Activated naive CD8-positive, alpha-beta T cell treated with anti-CD3 and anti-CD28 coated beads for 36 hours (primary cell): ENCODE measurements at regions not wholly inside any gene's neighbourhood (a gene's known extent, or its start where the extent isn't known, plus 50 kb on each side); places are given as distances from the start of the nearest gene placed in this dataset.

Experiments
- DNase-seq: peaks from one replicate; pipeline ENCODE4 v3.0.0; 2021
- H3K27ac Mint-ChIP-seq: one replicate; pipeline ENCODE4 v1.8.0; 2022; ENCODE audit warnings: mild to moderate bottlenecking, moderate library complexity, mixed read lengths
- H3K27me3 Mint-ChIP-seq: one replicate; pipeline ENCODE4 v1.8.0; 2022; ENCODE audit warnings: mild to moderate bottlenecking, mixed read lengths
- H3K36me3 Mint-ChIP-seq: one replicate; pipeline ENCODE4 v1.8.0; 2021; ENCODE audit warnings: mild to moderate bottlenecking, mixed read lengths
- H3K4me1 Mint-ChIP-seq: one replicate; pipeline ENCODE4 v1.8.0; 2021; ENCODE audit warnings: mixed read lengths
- H3K4me3 Mint-ChIP-seq: one replicate; pipeline ENCODE4 v1.8.0; 2022; ENCODE audit warnings: mild to moderate bottlenecking, moderate library complexity, mixed read lengths
- H3K9me3 Mint-ChIP-seq: one replicate; pipeline ENCODE4 v1.8.0; 2022; ENCODE audit warnings: mixed read lengths

GRCh38 chr13:39144391-39144790 is 106.1 kb downstream of the NHLRC3 start:
- no peak overlapping the region for H3K4me3 Mint-ChIP-seq
- DNase-seq: no peak
- no peaks in the 10 kb centered on the region for H3K9me3 Mint-ChIP-seq
- H3K36me3 Mint-ChIP-seq: no peaks in the 10 kb centered on the region
- H3K4me1 Mint-ChIP-seq: peaks cover 13% of the 10 kb centered on the region
- H3K27me3 Mint-ChIP-seq: peaks cover 58% of the 10 kb centered on the region
- no peak overlapping the region for H3K27ac Mint-ChIP-seq

- Mint-ChIP-seq H3K4me3 (no peak overlapping the region), H3K36me3 (no peaks in the 10 kb centered on the region), H3K27ac (no peak overlapping the region), H3K27me3 (peaks cover 60% of the 10 kb centered on the region), H3K4me1 (peaks cover 13% of the 10 kb centered on the region), H3K9me3 (no peaks in the 10 kb centered on the region)
- no peak for DNase-seq
Observed at GRCh38 chr13:39144941-39145533, 106.8 kb downstream of the NHLRC3 start.

DNA sequence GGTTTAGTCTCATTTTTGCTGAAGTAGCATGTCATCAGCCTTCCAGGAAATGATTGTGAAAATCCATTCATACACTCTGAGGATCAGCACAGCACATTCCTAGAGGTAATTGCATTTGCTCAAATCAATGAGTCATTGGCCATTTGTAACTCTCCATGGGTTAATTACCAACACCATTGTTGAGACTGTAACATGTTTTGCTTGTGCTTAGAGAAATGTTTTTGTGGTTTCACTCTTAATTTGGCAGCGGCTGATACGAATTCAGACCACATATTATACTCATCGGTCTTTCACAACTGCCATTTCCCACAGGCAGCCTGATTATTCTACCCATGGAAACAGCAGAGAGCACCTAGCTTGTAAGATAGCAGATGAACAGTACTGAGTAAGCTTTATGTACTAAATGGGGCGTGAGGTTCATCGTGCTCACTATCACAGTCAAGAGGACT is 110.3 kb downstream of the NHLRC3 start:
- Mint-ChIP-seq H3K4me3 (no peak overlapping the region), H3K27me3 (peaks cover 56% of the 10 kb centered on the region), H3K4me1 (peaks cover 13% of the 10 kb centered on the region), H3K36me3 (no peaks in the 10 kb centered on the region), H3K27ac (peak overlapping the region; percentile 31), H3K9me3 (no peaks in the 10 kb centered on the region)
- DNase-seq: no peak

DNA sequence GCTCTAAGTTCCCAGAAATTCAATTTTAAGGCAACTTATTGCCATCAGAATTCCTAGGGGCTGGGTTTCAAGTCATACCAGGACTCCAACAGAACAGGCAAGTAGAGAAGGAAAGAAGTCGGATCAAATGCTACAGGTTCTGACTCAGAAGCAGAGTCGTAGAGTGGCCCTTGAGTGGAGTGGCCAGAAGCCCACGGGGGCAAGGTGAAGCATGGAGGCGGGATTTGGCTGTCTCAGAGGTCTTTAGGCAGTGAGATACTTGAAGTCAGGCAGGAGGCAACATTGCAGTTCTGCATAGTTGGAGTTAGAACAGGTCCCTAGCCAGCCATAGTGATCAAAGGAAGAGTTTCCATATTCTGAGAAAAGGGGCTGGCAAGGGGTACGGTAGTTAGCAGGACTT is 111.6 kb downstream of the NHLRC3 start:
- Mint-ChIP-seq H3K36me3 (no peaks in the 10 kb centered on the region), H3K4me3 (no peak overlapping the region), H3K27ac (no peak overlapping the region), H3K4me1 (peaks cover 11% of the 10 kb centered on the region), H3K27me3 (peaks cover 49% of the 10 kb centered on the region), H3K9me3 (no peaks in the 10 kb centered on the region)
- no peak for DNase-seq

GRCh38 chr13:39154041-39154440 is 115.8 kb downstream of the NHLRC3 start:
- Mint-ChIP-seq H3K4me1 (no peaks in the 10 kb centered on the region), H3K36me3 (no peaks in the 10 kb centered on the region), H3K9me3 (no peaks in the 10 kb centered on the region), H3K27me3 (peaks cover 58% of the 10 kb centered on the region), H3K27ac (no peak overlapping the region), H3K4me3 (no peak overlapping the region)
- DNase-seq: no peak

- H3K4me3 Mint-ChIP-seq: no peak overlapping the region
Observed at GRCh38 chr13:39159393-39159792, 121.1 kb downstream of the NHLRC3 start.

GRCh38 chr13:39159846-39160370 is 121.7 kb downstream of the NHLRC3 start:
- Mint-ChIP-seq H3K36me3 (no peaks in the 10 kb centered on the region), H3K4me1 (peaks cover 7% of the 10 kb centered on the region), H3K27me3 (peaks cover 45% of the 10 kb centered on the region), H3K9me3 (no peaks in the 10 kb centered on the region), H3K4me3 (no peak overlapping the region), H3K27ac (no peak overlapping the region)
- no peak for DNase-seq

More at GRCh38 chr13:39159393-39159792, 121.1 kb downstream of the NHLRC3 start:
- Mint-ChIP-seq H3K27ac (no peak overlapping the region), H3K4me1 (peaks cover 7% of the 10 kb centered on the region), H3K36me3 (no peaks in the 10 kb centered on the region), H3K9me3 (no peaks in the 10 kb centered on the region), H3K27me3 (peaks cover 45% of the 10 kb centered on the region)
- no peak for DNase-seq

DNA sequence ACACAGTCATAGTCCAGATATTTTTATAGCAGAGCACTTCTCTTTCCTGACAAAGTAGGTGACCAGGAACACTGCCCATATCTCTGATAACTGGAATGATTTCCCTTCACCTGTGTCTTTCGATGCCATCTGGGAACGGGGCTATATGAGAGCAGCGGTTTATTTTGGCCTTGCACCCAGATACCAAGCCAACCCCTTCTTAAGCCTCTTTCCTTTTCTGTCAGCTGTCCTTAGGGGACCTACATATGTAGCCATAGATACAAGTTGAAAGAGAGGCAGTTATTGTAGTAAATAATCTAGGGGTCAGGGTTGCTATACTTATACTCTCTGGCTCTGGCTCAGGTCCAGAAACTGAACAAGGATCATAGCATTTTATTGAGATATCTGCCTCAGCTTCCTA is 128.8 kb downstream of the NHLRC3 start:
- Mint-ChIP-seq H3K27me3 (peaks cover 15% of the 10 kb centered on the region), H3K4me1 (no peaks in the 10 kb centered on the region), H3K36me3 (no peaks in the 10 kb centered on the region), H3K27ac (no peak overlapping the region), H3K9me3 (no peaks in the 10 kb centered on the region), H3K4me3 (no peak overlapping the region)
- DNase-seq: no peak

DNA sequence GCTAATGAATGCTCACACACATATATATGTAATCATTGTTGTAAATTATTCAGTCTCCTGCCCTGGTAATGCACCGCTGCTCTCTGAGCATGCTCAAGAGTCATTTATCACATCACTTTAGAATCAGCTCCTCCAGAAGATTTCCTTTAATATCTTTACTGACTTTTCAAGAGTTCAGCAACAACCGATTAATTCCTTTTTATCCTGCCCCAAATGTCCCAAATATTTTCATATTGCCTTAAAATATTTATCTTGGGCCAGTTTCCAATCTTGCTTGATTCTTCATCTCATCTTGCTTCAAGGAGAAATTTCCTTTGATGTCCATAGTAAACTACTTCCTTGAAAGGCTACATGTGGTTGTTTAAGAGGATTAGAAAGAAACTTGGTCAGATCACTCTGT is 132.5 kb downstream of the NHLRC3 start:
- no peaks in the 10 kb centered on the region for H3K4me1 Mint-ChIP-seq
- DNase-seq: no peak
- no peaks in the 10 kb centered on the region for H3K36me3 Mint-ChIP-seq
- H3K27me3 Mint-ChIP-seq: peaks cover 12% of the 10 kb centered on the region
- H3K9me3 Mint-ChIP-seq: no peaks in the 10 kb centered on the region
- no peak overlapping the region for H3K4me3 Mint-ChIP-seq
- H3K27ac Mint-ChIP-seq: no peak overlapping the region

DNA sequence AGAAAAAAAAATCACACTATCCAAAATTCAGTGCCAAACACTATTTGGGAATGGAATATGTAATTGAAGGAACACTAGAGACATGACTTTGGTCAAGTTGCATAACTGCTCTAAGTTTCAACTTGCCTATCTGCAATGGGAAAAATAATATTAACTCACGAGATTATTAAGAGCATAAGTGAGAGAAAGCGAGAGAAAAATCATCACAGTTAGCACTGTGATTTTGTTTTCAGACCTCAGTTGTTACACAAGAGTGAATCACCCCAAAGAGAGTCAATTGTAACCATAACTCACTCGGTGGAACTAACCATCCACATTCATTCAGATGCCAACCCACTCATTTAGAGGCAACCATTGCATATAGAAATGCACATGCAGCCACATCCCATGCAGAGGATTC is 147.1 kb downstream of the NHLRC3 start:
- Mint-ChIP-seq H3K36me3 (no peaks in the 10 kb centered on the region), H3K4me1 (no peaks in the 10 kb centered on the region), H3K4me3 (no peak overlapping the region), H3K27ac (no peak overlapping the region), H3K27me3 (peaks cover 31% of the 10 kb centered on the region), H3K9me3 (no peaks in the 10 kb centered on the region)
- DNase-seq: no peak

DNA sequence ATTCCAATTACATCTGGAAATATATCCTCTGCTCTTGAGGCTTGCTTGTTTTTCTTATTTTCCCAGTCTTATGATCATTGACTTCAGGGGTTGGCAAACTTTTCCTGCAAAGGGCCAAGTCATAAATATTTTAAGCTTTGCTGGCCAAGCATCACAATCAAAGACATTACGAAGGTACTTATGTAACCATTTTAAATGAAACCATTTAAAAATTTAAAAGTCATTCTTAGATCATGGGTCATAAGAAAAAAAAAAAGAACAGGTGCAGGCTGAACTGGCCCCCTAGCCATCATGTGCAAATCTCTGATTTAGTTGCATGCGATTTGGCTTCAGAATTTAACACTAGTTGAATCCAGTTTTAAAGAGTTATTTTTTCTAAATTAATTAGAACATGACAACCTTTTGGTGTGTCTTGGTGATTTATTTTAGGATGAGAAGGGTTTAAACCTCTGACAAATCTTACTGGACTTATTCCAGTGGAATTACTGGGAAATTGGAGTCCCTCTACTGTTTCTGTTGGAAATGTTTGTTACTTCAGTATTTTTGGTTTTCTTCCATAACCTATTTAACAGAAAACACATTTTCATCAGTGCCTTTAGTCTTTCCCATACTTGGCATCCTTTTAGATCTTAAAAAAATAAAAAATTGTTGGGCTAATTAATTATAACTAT is 148.1 kb downstream of the NHLRC3 start:
- no peaks in the 10 kb centered on the region for H3K36me3 Mint-ChIP-seq
- no peak overlapping the region for H3K4me3 Mint-ChIP-seq
- DNase-seq: no peak
- H3K27ac Mint-ChIP-seq: no peak overlapping the region
- H3K4me1 Mint-ChIP-seq: no peaks in the 10 kb centered on the region
- no peaks in the 10 kb centered on the region for H3K9me3 Mint-ChIP-seq
- H3K27me3 Mint-ChIP-seq: peaks cover 35% of the 10 kb centered on the region

DNA sequence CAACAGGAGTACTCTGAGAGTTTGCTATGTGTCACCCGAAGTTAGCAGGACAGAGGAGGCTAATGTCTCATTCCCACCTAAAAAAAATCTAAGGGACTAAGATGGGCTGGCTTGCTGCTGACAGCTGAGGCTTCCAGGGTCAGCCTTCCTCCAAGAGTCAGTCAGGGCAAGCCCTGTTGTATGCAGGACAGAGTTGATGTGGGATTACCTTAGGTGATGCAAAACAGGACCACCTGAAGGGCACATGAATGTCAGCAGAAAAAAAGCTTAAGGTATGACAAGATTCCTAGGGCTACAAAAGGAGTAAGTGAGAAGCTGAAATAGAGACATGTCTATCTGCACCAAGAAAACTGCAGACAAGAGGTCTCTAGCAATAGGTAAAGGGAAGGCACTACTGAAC is 151.5 kb downstream of the NHLRC3 start:
- no peak overlapping the region for H3K27ac Mint-ChIP-seq
- H3K4me1 Mint-ChIP-seq: no peaks in the 10 kb centered on the region
- H3K27me3 Mint-ChIP-seq: peaks cover 42% of the 10 kb centered on the region
- no peak for DNase-seq
- no peak overlapping the region for H3K4me3 Mint-ChIP-seq
- H3K36me3 Mint-ChIP-seq: no peaks in the 10 kb centered on the region
- no peaks in the 10 kb centered on the region for H3K9me3 Mint-ChIP-seq

GRCh38 chr13:39196965-39197646 is 158.8 kb downstream of the NHLRC3 start:
- Mint-ChIP-seq H3K4me1 (peaks cover 5% of the 10 kb centered on the region), H3K9me3 (no peaks in the 10 kb centered on the region), H3K27me3 (peaks cover 25% of the 10 kb centered on the region), H3K27ac (no peak overlapping the region), H3K4me3 (no peak overlapping the region), H3K36me3 (no peaks in the 10 kb centered on the region)
- no peak for DNase-seq

DNA sequence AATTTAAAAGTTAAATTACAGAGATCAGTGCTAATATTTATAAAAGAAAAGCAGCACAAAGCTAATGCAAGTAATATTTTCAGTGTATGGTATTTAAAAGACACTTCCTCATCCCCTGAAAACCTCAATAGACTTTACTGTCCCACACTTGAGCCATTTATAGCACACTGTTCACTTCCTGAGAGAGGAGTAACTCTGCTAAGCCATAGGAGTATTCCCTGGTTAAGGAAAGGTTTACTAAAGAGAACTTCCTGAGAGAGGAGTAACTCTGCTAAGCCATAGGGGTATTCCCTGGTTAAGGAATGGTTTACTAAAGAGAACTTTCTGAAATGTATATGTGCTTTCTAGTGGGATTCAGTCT is 159.4 kb downstream of the NHLRC3 start:
- Mint-ChIP-seq H3K4me1 (peaks cover 5% of the 10 kb centered on the region), H3K27ac (no peak overlapping the region), H3K9me3 (no peaks in the 10 kb centered on the region), H3K27me3 (peaks cover 25% of the 10 kb centered on the region), H3K4me3 (no peak overlapping the region), H3K36me3 (no peaks in the 10 kb centered on the region)
- DNase-seq: no peak

DNA sequence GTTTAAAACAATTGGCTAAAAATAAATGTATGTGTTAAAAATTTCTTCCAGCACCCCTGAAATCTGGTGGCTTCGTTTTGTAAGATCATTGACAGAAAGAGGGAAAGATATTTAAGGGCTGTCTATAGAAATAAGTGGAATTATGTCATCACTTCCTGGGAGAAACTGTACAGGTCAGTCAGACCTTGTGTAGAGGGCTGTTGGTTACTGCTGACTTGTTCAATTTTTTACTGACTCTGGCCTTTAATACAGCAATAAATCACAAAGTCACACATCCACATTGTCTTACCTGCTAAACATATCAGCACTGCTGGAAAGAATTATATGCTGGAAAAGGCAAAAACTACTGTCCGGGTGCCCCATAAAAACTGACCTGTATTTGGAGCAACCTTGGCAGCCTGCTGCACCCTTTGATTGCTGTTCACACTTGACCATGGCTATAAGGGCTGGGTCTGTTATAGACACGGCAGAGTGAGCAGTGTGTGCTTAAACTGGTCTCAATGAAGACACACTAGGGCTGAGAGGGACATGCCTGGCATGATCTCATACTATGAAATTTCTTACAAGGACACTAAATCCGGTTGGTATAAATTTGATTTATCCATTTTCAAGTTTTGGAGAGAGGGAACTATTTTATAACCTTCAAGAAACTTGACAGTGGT is 162.1 kb downstream of the NHLRC3 start:
- H3K4me3 Mint-ChIP-seq: no peak overlapping the region
- no peaks in the 10 kb centered on the region for H3K36me3 Mint-ChIP-seq
- peaks cover 10% of the 10 kb centered on the region for H3K27me3 Mint-ChIP-seq
- H3K4me1 Mint-ChIP-seq: peaks cover 5% of the 10 kb centered on the region
- DNase-seq: no peak
- no peak overlapping the region for H3K27ac Mint-ChIP-seq
- H3K9me3 Mint-ChIP-seq: no peaks in the 10 kb centered on the region
